CD4-positive, alpha-beta T cell (primary cell): ENCODE measurements at regions not wholly inside any gene's neighbourhood (a gene's known extent, or its start where the extent isn't known, plus 50 kb on each side); places are given as distances from the start of the nearest gene placed in this dataset.
A peak's percentile ranks its signal among the peaks of the same experiment; 100 is the strongest.

Source experiments
- ATAC-seq: fragments of 200-7000 bp; cut with Tn5 transposase; one replicate; pipeline ENCODE4 v1.10.0; 2022; ENCODE audit warnings: mild to moderate bottlenecking; ENCODE audit not compliant: poor library complexity
- CTCF ChIA-PET: fragments of 350-600 bp; sonication (Branson Sonifier 250); formaldehyde crosslinking; loops from one replicate; lab custom pipeline; 2021; ENCODE audit warnings: antibody characterized with exemption, inconsistent platforms; lab: Charles Lee
- POLR2A ChIA-PET: fragments of 350-600 bp; sonication (Branson Sonifier 250); formaldehyde crosslinking; loops from one replicate; lab custom pipeline; 2021; ENCODE audit warnings: antibody characterized with exemption, inconsistent platforms; lab: Charles Lee
- DNase-seq, 14 experiments: peaks; one replicate each; pipeline ENCODE4 v3.0.0-alpha.2; 2013 to 2020; ENCODE audit warnings: mixed read lengths in 2 of 14
- H3K27ac ChIP-seq, 2 donors: one replicate each; pipeline versions ENCODE4 v1.5.1 to v1.7.0; 2013; ENCODE audit warnings: low read length in 2 of 2, low read depth in 1 of 2, mild to moderate bottlenecking in 1 of 2
- H3K27me3 ChIP-seq, 2 experiments: 1 replicate in 1 of 2; 2 replicates in 1 of 2; pipeline versions ENCODE4 v1.6.1 to v1.7.0; 2013; ENCODE audit warnings: low read length in 2 of 2, control low read depth in 1 of 2, mild to moderate bottlenecking in 1 of 2, moderate library complexity in 1 of 2; ENCODE audit not compliant: insufficient read depth in 2 of 2, control insufficient read depth in 1 of 2
- H3K36me3 ChIP-seq: one replicate; pipeline ENCODE4 v1.6.1; 2013; ENCODE audit warnings: low read length, control low read depth; ENCODE audit not compliant: insufficient read depth
- H3K4me1 ChIP-seq: one replicate; pipeline ENCODE4 v1.6.1; 2013; ENCODE audit warnings: low read length, control low read depth; ENCODE audit not compliant: insufficient read depth
- H3K4me3 ChIP-seq: one replicate; pipeline ENCODE4 v1.5.1; 2013; ENCODE audit warnings: mild to moderate bottlenecking, low read length, moderate library complexity
- H3K9me3 ChIP-seq, 2 experiments: 1 replicate in 1 of 2; 2 replicates in 1 of 2; pipeline versions ENCODE4 v1.6.1 to v1.7.0; 2013; ENCODE audit warnings: low read length in 2 of 2, mild to moderate bottlenecking in 2 of 2, control low read depth in 1 of 2, moderate library complexity in 1 of 2; ENCODE audit not compliant: control insufficient read depth in 1 of 2, insufficient read depth in 1 of 2
- H3K27ac Mint-ChIP-seq: one replicate; pipeline ENCODE4 v1.8.0; 2020; ENCODE audit warnings: mixed read lengths
- H3K27me3 Mint-ChIP-seq: one replicate; pipeline ENCODE4 v1.8.0; 2021; ENCODE audit warnings: mixed read lengths
- H3K36me3 Mint-ChIP-seq: one replicate; pipeline ENCODE4 v1.8.0; 2021; ENCODE audit warnings: low read depth, mixed read lengths
- H3K4me1 Mint-ChIP-seq: one replicate; pipeline ENCODE4 v1.8.0; 2021; ENCODE audit warnings: low read depth, mixed read lengths
- H3K4me3 Mint-ChIP-seq: one replicate; pipeline ENCODE4 v1.8.0; 2020; ENCODE audit warnings: mild to moderate bottlenecking, mixed read lengths
- H3K9me3 Mint-ChIP-seq: one replicate; pipeline ENCODE4 v1.8.0; 2020; ENCODE audit warnings: mixed read lengths
- CTCF ChIP-seq: fragments of 200-600 bp; IDR thresholded peaks from one replicate; pipeline ENCODE4 v1.8.0; 2022; ENCODE audit warnings: antibody characterized with exemption, mild to moderate bottlenecking
- intact Hi-C, 2 experiments: fragments of 100-400 bp; cut with DNase I in 1 of 2; cut with micrococcal nuclease in 1 of 2; formaldehyde crosslinking; loops; one replicate each; pipeline versions ENCODE4 v1.15.1 to v1.9.0; 2023 to 2025; cut with DNase I, micrococcal nuclease

- no peak for TF ChIP-seq CTCF
- no peaks in the 10 kb centered on the region for H3K27me3 Mint-ChIP-seq
- CTCF ChIA-PET: no interaction called here
Observed at GRCh38 chr9:134568811-134569210, 72.8 kb upstream of the COL5A1 start.

GRCh38 chr9:134569626-134570025 is 72.0 kb upstream of the COL5A1 start:
- H3K36me3 Mint-ChIP-seq: no peaks in the 10 kb centered on the region
- Histone ChIP-seq H3K27me3 (no peaks in the 10 kb centered on the region), H3K36me3 (no peaks in the 10 kb centered on the region), H3K27ac (no peak overlapping the region), H3K9me3 (peaks cover 13 to 25% of the 10 kb centered on the region in 2 experiments), H3K4me1 (no peaks in the 10 kb centered on the region), H3K4me3 (no peak overlapping the region)
- H3K27me3 Mint-ChIP-seq: no peaks in the 10 kb centered on the region
- DNase-seq (no peak), ATAC-seq (no peak)
- ChIA-PET CTCF (no interaction called here), POLR2A (no interaction called here)
- peaks cover 3% of the 10 kb centered on the region for H3K9me3 Mint-ChIP-seq
- intact Hi-C loops: no loop called here
- H3K4me3 Mint-ChIP-seq: no peak overlapping the region
- H3K4me1 Mint-ChIP-seq: no peaks in the 10 kb centered on the region
- TF ChIP-seq CTCF: no peak
- no peak overlapping the region for H3K27ac Mint-ChIP-seq

More at GRCh38 chr9:134568811-134569210, 72.8 kb upstream of the COL5A1 start:
- no peak overlapping the region for H3K27ac Mint-ChIP-seq
- no peak for ATAC-seq
- H3K4me3 ChIP-seq: no peak overlapping the region
- POLR2A ChIA-PET: no interaction called here
- no peaks in the 10 kb centered on the region for H3K36me3 ChIP-seq
- no peak overlapping the region for H3K27ac ChIP-seq
- no peak for DNase-seq
- H3K4me1 Mint-ChIP-seq: no peaks in the 10 kb centered on the region
- H3K4me3 Mint-ChIP-seq: no peak overlapping the region
- peaks cover 13 to 25% of the 10 kb centered on the region in 2 experiments for H3K9me3 ChIP-seq
- H3K27me3 ChIP-seq: no peaks in the 10 kb centered on the region
- no peaks in the 10 kb centered on the region for H3K36me3 Mint-ChIP-seq
- intact Hi-C loops: no loop called here
- H3K4me1 ChIP-seq: no peaks in the 10 kb centered on the region
- H3K9me3 Mint-ChIP-seq: peaks cover 3% of the 10 kb centered on the region

- no peaks in the 10 kb centered on the region for H3K36me3 ChIP-seq
- Mint-ChIP-seq H3K27me3 (no peaks in the 10 kb centered on the region), H3K9me3 (peaks cover 3% of the 10 kb centered on the region), H3K4me1 (no peaks in the 10 kb centered on the region), H3K36me3 (no peaks in the 10 kb centered on the region), H3K27ac (no peak overlapping the region), H3K4me3 (no peak overlapping the region)
- H3K9me3 ChIP-seq: peaks cover 13 to 25% of the 10 kb centered on the region in 2 experiments
- peak in 1 of 14 experiments; percentile 30 for DNase-seq
- H3K27me3 ChIP-seq: no peaks in the 10 kb centered on the region
- H3K4me3 ChIP-seq: no peak overlapping the region
- ChIA-PET CTCF (no interaction called here), POLR2A (no interaction called here)
- intact Hi-C loops: no loop called here
- no peak for TF ChIP-seq CTCF
- no peak overlapping the region for H3K27ac ChIP-seq
- ATAC-seq: no peak
- no peaks in the 10 kb centered on the region for H3K4me1 ChIP-seq
Observed at GRCh38 chr9:134570151-134570621, 71.4 kb upstream of the COL5A1 start.
